GM19023 (cell line): ENCODE measurements at regions not wholly inside any gene's neighbourhood (a gene's known extent, or its start where the extent isn't known, plus 50 kb on each side); places are given as distances from the start of the nearest gene placed in this dataset.

Source experiments
- ATAC-seq: cut with Tn5 transposase; IDR thresholded peaks from one replicate; pipeline ENCODE4 v1.9.1; 2021; ENCODE audit warnings: mild to moderate bottlenecking, moderate library complexity; ENCODE audit not compliant: unreplicated experiment

- no peak for ATAC-seq
These were observed 1450.7 kb upstream of the TENM3 start for GRCh38 chr4:180792541-180792940.

- ATAC-seq: no peak
These were observed 1448.9 kb upstream of the TENM3 start for GRCh38 chr4:180794333-180794732.

- no peak for ATAC-seq
These were observed 1445.1 kb upstream of the TENM3 start for GRCh38 chr4:180798036-180798577.

- ATAC-seq: no peak
These were observed 1443.4 kb upstream of the TENM3 start for GRCh38 chr4:180799798-180800197.

GRCh38 chr4:180805101-180805500 is 1438.1 kb upstream of the TENM3 start:
- no peak for ATAC-seq

- no peak for ATAC-seq
These were observed 1434.3 kb upstream of the TENM3 start for GRCh38 chr4:180808862-180809261.

GRCh38 chr4:180809439-180809838 is 1433.8 kb upstream of the TENM3 start:
- no peak for ATAC-seq

- no peak for ATAC-seq
These were observed 1432.6 kb upstream of the TENM3 start for GRCh38 chr4:180810581-180810980.

GRCh38 chr4:180811556-180811955 is 1431.6 kb upstream of the TENM3 start:
- ATAC-seq: no peak

- ATAC-seq: no peak
These were observed 1430.4 kb upstream of the TENM3 start for GRCh38 chr4:180812783-180813182.

GRCh38 chr4:180814875-180815417 is 1428.3 kb upstream of the TENM3 start:
- ATAC-seq: no peak

GRCh38 chr4:180817529-180817928 is 1425.7 kb upstream of the TENM3 start:
- ATAC-seq: no peak

- ATAC-seq: no peak
These were observed 1420.1 kb upstream of the TENM3 start for GRCh38 chr4:180823108-180823507.

- no peak for ATAC-seq
These were observed 1415.8 kb upstream of the TENM3 start for GRCh38 chr4:180827232-180828009.

- no peak for ATAC-seq
These were observed 1414.7 kb upstream of the TENM3 start for GRCh38 chr4:180828455-180829018.

GRCh38 chr4:180832073-180832472 is 1411.1 kb upstream of the TENM3 start:
- no peak for ATAC-seq

- no peak for ATAC-seq
These were observed 1403.1 kb upstream of the TENM3 start for GRCh38 chr4:180840142-180840541.

GRCh38 chr4:180850318-180850940 is 1392.8 kb upstream of the TENM3 start:
- no peak for ATAC-seq

- no peak for ATAC-seq
These were observed 1390.5 kb upstream of the TENM3 start for GRCh38 chr4:180852738-180853137.

GRCh38 chr4:180855184-180855583 is 1388.0 kb upstream of the TENM3 start:
- ATAC-seq: no peak

- ATAC-seq: no peak
These were observed 1383.0 kb upstream of the TENM3 start for GRCh38 chr4:180860089-180860720.
